ENCODE measurements at regions not wholly inside any gene's neighbourhood (a gene's known extent, or its start where the extent isn't known, plus 50 kb on each side); places are given as distances from the start of the nearest gene placed in this dataset.

DNA sequence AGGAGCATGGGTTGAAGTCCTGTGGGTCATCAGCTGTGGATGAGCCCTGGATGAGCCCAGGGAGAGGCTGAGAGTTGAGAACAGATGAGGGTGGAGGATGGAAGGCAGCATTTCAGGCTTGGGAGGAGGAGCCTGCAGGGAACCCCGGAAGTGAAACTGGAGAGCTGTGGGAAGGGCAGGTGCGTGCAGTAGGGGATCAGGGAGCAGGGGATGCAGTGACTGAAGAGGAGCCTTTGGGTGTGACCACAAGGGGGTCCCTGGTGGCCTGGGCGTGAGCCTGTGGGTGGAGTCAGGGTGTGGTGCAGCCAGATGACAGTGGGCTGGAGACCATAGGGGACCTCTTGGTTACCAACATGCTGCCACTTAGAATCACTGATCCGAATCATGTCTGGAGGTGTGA is 115.5 kb downstream of the PAPOLA start:
- DNase-seq = no peak

DNA sequence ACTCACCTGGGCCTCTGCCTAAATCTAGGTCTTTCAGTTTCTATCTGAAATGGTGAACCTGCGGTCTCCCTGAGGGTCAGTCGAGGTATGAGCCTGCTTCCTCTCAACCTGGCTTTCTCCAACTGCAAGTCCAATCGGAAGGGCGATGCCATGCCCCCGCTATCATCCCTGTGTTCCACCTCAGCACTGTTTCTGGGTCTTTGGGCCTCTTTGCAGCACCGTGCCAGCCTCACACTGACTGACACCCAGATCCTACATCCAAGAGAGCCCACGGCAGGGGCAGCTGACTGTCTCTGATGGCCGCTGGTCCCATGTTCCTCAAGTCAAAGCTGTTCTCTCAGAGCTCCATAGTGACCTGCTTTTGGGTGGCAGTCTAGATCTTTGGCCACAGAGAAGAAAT is 120.7 kb downstream of the PAPOLA start:
- no peak for DNase-seq

DNA sequence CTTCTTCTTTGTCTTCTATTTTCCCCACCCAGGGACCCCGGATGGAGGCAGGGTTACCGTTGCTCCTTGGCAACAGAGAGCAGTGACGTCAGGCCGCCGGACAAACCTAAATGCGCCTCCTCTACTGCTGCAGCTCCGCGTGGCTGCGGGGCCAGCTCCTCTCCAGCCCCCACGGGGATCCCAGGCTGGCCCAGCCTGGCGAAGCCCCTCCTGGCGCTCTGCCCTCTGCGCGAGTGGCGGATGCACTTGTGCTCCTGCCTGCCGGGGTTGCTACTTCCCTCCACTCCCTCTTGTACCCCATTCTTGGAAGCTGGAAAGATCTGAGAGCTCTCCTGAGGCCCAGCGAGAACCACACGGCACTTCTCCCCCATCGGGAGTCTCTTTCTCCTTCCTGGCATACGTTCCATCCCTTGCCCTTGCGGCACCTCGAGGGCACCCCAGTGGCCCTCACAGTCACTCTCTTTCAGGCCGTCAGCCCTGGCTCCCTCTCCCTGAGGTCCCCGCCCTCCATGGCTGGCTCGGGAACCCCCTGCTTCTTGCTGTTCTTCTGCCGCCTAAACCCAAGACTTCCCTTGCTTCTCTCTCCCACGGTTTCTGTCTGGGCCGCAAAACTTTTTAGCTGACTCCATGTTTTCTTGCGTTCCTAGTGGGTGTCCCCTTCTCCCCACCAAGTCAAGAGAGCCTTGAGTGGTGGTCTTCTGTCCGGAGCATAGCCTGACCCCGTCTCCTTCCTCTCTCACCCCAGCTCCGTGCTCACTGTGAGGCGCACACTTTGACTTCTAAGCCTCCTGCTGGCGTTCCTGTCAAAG is 121.7 kb downstream of the PAPOLA start:
- DNase-seq = no peak

DNA sequence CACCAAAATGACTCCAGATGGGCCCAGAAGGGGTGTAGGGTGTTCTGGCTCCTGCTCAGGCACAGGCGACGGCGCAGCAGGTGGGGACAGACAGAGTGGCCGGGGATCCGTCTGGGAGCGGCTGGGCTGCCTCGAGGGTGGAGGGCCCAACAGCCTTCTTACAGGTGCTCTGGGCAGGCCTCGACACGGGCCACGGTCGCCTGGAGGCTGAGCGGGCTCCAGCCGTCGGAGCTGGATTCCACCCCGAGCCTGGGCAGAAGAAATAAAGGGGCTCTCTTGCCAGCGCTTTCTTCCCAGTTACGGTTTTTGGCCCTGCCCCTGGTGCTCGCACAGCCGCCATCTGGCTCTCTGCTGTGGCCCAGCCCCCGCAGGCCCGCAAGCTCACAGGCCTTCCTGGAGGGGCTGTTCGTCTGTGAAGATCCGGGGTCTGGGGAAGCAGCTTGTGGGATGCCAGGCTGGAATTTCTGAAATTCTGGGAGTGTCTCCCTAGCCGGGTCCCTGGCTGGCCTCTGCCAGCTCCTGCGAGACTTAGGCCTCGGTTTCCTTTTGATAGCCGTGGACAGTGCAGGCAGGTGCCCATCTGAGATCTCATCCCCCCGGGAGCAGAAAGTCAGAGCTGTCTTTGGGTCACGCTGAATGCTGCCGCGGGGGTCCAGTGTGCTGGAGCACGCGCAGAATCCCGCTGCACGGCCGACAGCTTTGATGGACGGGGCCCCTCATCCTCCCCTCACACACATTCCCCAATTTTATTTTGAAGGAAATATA is 122.7 kb downstream of the PAPOLA start:
- no peak for DNase-seq

DNA sequence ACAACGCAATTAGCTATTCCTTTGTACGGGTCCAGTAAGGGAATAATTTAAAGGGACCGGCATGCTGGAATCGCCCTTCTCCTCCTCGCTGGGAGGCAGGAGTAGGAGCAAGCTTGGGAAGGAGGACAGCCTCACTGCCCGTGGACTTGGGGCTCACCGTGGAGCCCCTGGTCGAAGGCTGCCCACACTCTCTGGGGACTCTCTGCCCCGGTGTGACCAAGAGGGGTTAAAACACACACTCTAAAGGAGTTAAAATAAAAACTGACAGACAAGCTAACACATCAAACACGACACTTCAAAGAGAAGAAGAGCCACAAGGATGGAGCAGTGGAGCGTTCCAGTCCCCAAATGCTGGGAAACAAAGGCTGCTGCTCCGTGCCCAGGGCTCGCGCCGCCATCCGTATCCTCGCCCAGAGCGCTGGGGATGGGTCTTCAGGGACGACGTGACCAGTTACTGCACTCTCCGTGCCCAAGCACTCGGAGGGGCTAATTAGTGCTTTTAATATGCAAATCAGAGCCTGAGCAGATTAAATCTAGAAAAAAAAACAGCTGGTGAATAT is 123.3 kb downstream of the PAPOLA start:
- DNase-seq = no peak

DNA sequence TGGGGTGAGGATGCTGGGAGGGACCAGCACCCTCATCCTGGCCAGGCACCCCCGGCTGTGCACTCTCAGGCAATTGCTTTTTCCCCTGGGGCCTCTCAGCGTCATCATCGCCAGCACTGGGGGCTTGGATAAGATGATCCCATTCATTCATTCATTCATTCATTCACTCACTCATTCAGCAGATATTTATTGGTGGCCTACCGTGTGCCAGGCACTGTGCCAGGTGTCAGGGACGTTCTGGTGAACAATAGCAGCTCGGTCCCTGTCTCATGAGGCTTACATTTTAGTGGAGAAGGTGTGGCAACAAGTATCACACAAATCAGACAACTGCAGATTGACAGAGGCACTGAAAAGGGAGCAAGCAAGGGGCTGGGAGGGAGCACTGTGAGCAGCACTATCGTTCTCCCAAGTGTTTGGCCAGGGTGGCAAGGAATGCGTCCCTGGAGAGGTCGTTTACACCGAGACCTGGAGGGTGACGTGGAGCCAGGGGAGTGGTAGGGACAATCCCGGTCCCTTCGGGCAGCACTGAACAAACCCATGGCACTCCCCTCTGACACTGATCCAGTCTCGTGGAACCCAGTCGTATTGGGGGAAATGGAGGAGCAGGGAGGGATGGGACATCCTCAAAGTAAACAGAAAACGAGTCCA is 124.1 kb downstream of the PAPOLA start:
- DNase-seq = no peak

DNA sequence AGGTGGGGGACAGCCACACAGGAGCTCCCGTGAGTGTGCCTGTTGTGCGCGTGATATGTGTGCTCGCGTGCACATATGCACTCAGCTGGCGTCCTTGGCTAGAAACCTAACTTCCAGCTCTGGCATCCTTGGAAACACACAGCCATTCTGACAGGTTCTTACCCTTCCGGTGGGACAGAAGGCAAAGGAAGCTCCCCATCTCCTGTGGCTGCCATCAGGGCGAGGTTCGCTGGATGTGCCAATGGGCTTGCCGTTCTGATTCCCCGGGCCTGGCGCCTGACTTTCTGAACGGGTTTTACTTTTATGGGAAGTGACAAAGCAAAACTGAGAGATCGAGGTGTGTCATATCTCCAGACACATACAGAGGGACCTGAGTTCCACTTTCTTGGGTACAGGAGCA is 124.7 kb downstream of the PAPOLA start:
- no peak for DNase-seq

DNA sequence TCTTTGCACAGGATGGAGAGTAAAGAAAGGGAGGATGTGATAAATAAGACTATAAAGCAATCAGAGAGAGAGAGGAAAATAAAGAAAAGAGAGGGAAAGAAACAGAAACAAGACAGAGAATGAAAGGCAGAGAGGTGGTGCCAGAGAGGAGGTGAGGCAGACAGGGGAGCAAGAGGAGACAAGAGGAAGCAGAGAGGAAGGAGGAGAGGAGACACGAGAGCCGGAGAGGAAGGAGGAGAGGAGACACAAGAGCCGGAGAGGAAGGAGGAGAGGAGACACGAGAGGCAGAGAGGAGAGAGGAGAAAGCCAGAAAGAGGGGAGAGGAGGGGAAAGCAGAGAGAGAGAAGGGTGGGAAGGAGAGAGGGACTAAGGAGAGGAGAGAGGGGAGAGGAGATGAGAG is 125.2 kb downstream of the PAPOLA start:
- no peak for DNase-seq

DNA sequence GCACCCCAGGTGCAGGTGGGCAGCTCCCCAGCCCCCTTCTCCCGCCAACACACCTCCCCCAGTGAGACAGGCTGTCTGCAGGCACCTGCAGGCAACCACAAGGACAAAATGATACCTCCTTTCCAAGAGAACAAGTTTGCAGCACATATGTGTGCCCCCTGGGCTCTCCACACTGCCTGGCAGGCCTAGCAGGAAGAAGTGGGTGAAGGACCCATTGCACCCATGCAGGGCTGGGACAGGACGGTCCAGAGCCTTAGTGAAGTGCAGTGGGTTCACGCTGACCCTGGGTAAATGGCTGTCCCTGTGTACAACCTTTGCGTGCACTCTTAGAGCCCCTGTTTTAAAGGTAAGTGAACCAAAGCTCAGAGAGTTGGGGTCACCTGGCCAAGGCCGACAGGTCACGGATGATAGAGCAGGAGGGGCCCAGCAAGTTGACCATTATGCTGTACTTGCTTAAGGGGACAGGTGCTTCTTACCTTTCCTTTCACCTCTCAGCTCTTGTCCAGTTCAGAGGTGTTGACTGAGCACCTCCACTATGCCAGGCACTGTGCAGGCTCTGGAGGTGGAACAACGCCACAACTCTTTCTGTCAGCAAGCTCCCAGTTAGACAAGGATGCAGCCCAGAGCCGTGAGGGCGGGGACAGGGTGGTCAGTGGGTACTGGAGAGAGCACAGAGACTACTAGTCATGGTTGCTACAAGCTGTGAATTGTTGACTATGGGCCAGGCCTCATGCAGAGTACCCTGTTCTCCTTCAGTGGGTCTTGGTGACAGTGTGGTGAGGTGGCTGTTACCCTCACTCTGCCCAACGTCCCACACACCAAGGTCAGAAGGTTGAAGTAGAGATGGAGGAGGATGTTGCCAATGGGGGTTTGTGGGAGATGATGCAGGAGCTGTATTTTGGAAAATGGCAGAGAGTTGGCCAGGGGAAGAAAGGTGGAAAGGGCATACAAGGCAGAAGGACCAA is 125.9 kb downstream of the PAPOLA start:
- DNase-seq = no peak

DNA sequence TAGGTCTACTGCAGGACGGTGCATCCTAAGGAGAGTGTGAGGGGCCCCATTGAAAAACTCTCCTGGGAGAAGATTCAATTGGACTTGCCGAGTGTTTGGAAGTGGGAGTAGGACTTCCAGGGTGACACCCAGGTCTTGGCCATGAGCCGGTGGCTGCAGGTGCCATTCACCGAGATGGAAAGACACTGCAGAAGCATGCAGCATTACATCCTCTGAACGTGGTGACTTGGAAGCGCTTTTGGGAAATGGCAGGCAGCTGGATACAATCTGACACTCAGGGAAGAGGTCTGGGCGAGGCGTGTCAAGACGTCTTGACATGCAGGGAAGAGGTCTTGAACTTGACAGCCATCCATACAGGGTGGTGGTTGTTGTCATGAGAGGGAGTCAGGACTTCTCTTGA is 126.9 kb downstream of the PAPOLA start:
- DNase-seq = no peak

DNA sequence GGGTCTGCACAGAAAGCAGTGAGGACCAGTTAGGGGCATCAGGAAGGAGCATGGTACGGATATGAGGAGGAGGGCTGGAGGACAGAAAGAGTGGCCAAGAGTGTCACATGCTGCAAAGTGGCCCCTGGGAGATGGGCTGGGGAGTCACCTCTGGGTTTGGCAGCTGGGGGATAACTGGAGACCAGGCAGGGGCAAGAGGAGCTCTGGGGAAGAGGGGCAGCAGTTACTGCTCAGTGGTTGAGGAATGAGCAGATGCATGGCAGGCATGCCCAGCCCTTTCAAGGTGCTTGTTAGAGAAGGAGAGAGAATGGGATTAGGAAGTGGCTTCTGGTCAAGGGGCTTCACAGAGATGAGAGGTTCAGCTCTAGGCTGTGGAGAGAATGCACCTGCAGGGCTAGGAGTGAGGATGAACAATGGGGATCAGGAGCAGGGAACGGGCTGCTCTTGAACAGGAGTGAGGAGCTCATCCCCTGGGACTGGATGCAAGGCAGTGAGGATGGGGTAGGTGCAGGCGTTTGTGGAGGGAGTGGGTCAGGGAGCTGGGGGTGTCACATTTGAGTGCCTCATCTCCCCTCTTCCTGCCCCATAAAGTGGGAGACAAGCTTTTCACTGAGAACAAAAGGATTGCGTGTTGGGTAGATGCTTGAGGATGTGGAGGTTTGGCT is 127.5 kb downstream of the PAPOLA start:
- DNase-seq = no peak

DNA sequence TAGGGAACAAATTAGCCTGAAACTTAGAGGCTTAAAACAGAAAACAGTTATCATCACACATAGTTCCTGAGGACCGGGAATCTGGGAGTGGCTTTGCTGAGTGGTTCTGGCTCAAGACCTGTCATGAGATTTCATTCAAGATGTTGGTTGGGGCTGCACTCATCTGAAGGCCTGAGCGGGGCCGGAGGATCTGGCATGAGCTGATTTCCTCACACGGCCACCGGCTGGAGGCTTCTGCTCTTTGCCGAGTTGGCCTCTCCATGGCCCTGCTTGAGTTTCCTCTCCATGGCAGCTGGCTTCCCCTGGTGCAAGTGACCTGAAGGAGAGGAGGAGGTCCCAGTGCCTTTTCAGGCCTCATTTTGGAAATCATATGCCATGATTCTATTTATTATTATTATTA is 128.1 kb downstream of the PAPOLA start:
- DNase-seq = no peak

DNA sequence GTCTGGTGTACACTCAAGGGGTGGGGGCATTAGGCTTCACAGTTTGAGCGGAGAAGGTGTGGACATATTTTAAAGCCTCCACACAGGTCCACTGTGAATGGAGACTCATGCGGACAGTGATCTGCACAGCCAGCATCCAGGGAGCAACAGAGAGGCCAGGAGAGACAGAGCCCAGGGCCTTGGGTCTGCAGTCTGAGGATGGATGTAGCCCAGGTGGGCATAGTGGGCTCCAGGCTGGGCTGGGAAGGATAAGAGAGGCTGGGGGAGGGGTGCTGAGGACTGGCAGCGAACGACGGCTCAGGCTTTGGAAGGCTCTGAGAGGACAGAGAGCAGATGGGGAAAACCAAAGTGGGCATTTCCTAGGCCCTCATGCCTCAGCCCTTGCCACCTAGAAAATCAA is 128.8 kb downstream of the PAPOLA start:
- no peak for DNase-seq

DNA sequence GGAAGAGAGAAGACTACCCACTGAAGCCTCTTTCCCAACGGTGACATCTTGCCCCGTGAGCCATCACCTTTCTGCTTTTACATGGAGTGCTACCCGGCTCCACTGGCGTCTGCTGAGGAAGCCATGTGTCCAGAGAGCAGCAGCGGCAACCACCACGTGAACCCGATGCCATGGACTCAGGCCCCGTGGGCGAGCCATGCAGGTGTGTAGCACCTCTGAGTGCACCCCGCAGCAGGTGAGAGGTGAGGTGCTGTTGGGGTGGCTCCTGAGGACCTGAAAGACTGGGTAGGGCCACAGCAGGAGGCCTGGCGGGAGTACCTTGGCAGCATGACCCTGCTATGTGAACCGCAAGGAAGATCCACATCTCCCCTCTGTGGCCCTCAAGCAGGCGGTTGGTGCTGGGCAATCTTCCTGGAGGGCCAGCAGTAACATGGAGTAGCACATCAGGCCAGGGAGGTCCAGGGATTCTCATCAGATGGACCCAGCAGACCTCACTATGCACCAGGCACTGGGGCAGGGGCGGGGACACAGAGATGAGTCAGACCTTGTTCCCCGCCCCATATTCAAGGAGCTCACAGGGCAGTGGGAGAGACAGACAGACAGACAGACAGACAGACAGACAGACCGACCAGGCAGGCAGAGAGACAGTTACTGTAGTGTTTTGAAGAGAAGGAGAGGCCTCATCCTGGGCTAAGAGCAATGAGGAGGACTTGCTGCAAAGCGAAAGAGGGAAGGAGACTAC is 129.6 kb downstream of the PAPOLA start:
- no peak for DNase-seq

DNA sequence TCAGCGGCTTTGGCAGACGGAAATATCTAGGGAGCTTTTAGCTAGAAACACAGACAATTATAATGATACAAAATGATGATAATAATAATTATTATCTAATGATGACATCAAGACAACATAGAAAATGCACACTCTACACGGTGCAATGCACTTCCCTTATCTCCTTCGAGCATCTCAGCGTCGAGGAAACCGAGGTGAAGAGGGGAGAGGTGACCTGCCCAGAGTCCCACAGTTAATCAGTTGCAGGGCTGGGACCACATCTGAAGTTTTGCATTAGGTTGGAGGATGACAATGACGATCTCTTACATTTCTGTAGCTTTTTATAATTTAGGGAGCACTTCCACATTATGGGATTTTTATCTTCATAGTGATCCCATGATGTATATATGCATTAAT is 130.2 kb downstream of the PAPOLA start:
- DNase-seq = no peak

DNA sequence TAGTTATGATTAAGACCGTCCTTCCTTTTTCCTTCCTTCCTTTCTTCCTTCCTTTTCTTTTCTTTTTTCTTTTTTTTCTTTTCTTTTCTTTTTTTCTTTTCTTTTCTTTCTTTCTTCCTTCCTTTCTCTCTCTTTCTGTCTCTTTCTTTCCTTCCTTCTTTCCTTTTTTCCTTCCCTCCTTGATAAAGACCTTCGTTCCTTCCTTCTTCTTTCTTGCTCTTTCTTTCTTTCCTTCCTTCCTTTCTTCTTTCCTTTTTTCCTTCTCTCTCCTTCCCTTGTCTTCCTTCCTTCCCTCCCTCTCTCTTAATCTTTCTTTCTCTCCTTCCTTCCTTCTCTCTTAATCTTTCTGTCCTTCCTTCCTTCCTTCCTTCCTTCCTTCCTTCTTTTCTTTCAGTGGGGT is 130.9 kb downstream of the PAPOLA start:
- DNase-seq = no peak

DNA sequence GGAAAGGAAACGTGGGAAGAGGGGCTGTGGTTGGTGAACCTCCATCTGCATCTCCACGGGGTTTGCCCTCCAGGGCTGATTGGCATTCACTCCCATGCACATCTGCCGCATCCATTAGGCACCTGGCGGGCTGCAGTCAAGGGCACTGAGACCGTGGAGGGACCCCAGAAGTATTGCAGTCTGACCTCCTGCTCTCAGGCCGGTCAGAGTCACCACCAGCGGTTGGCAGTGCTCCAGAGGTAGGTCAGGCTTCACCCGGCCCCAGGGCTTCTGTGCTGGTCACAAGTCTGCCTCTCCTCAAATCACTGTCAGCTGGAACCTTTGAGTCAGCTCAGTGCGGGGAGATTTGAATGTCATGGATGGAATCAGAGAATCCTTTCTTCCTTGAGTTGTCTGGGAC is 132.3 kb downstream of the PAPOLA start:
- no peak for DNase-seq

DNA sequence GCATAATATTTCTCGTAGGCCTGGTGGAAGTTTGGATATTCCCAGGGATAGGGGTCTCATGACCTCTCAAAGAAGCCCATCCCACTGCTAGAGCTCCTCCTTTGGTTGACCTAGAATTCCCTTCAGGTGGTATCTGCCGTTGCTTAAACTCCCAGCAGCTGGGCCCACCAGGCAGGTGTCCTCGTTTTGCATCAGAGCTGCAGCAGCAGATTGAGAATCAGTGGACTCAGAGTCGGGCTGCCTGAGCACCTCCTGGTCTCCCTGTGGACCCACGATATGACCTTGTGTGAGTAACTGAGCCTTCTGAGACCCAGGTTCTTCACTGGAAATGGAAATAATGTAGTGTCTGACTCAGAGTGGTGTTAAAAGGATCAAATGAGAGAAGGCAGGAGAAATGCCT is 132.7 kb downstream of the PAPOLA start:
- DNase-seq = no peak

DNA sequence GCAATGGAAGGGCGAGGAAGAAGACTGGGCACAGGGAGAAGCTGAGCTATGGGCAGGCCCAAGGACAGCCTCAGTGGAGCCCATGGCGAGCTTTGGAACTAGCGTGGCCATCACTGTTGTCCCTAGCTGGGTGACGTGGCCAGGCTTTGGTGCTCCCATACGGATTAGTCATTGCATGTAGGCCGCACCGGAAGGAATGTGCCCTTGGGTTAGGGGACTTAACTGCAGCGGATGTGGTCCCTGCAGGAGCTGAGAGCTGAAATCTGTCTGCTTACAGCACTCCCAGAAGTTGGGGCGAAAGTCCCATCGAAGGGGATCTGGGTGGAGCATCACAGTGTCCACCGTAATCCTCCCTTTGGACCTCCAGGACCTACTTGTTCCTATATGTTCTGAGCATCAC is 133.7 kb downstream of the PAPOLA start:
- no peak for DNase-seq

DNA sequence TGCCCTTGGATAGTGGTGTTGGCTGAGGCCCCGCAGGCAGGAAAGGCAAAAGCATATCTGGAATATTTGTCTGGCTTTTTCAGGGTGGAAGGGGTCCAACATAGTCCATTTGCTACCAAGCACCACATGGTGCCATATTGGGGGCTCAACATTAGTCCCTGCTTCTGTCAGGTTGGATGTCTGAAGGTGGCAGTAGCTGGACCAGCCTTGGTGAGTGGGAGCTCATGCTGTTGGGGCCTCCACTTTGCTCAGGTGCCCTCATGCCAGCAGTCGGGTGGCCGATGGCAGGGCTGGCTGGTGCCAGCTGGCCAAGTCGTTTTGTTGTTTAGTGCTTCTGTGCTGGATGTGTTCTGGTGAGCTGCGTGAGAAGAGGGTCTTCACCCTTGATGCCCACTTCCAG is 135.3 kb downstream of the PAPOLA start:
- DNase-seq = no peak

All from fibroblast of skin of back (primary cell).